ENCODE measurements at regions not wholly inside any gene's neighbourhood (a gene's known extent, or its start where the extent isn't known, plus 50 kb on each side); places are given as distances from the start of the nearest gene placed in this dataset.
"Not testable (repeated sequence)": the region's sequence is repeated elsewhere in the genome, so short reads cannot be mapped to it uniquely, and the experiment has no call there.

DNA sequence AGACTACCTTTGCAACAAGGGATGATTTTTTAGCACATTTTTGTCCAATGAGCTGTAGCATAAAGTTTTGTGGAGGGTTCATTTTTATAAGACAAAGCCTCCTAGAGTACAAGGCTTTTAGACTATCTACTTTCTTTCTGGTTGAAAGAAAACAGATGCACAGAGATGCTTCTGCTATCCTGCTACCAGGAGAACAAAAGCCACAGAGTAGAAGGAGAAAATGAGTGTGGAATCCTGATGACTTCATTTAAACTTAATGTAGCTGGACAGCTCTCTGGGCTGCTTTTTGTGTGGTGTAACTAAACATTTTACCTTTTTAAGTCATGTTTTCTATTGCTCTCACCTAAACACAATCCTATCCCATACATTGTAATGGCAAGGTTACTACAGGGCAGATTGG lies 1009.4 kb downstream of the TLE1 start:
- no peak for DNase-seq

DNA sequence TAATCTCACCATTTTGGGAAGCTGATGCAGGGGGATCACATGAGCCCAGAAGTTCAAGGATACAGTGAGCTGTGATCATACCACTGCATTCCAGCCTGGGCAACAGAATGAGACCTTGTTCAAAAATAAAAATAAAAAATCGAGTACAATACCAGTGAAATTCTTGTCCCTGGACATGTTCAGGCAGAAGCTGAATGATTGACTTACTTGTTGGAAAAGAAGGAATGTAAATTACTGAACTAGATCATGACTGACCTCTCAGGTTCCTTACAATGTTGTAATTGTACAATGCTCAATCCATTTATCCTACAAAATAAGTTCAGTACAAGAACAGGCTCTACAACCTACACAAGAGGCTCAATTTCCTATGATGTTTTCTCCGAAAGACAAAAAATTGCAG lies 1010.4 kb downstream of the TLE1 start:
- no peak for DNase-seq

DNA sequence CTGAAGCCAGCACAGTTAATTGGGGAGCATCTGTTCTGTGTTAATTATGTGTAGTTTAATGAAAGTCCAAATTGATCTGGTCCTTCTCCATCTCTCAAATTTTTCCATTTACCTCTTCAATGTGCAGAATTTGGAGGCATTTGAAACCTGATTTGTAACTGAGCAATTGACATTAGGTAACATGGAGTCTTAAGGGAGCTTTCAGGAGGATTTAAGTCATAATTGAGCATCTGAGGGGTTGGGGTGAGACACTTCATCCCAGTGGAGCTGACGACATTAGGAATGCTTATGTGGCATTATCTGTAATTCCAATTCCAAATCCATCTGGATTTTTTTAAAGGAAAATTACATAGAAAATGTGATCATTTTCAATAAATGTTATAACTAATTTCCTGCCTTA lies 1015.9 kb downstream of the TLE1 start:
- DNase-seq = no peak

DNA sequence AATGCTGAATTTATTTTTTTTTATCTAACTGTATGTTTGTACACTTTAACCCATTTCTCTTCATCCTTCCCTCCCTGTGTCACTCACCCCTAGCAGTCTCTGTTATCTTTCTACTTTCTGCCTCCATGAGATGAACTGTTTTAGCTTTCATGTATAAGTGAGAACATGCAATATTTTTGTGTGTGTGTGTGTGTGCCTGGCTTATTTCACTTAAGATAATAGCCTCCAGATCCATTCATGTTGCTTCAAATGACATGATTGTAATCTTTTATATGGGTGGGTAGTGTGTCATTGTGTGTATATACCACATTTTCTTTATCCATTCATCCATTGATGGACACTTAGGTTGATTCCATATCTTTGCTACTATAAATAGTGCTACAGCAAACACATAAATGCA lies 1023.9 kb downstream of the TLE1 start:
- no peak for DNase-seq

DNA sequence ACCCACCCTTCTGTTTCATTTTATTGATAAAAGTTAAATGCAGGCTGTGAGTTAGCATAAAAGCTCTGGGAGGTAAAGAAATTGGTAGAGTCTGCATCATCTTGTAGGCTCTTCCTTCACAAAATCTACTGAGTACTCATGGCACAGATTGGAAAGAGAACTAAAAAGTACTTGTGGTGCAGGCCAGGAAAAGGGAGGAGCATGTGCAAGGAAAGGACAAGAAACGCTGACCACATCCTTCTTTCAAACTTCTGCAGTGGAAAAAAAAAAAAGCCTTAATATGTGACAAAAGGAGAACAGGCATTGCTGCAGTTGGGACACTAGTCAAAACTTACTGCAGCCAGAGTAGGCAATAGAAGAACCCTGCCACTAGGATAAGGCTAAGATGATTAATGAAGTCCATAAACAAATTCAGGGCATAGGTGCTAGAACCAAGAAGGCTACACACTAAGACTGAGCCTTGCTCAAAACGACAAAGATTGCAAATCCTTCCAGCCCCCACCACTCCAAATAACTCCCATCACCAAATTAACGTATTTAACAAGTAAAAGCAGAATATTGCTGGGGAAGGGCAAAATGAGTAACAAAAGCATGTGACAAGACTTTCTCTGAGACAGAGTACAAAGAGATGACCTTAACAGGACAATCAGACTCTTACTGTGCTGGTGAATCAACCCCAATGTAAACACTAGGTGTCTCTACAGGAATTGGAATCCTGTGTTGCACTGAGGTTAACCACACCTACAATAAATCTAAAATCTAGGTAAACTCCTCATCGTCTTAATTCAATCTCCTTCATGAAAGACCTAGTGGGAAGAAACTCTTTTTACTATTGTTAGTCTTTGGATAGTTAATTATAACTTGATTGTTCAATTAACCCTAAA lies 1024.8 kb downstream of the TLE1 start:
- no peak for DNase-seq

DNA sequence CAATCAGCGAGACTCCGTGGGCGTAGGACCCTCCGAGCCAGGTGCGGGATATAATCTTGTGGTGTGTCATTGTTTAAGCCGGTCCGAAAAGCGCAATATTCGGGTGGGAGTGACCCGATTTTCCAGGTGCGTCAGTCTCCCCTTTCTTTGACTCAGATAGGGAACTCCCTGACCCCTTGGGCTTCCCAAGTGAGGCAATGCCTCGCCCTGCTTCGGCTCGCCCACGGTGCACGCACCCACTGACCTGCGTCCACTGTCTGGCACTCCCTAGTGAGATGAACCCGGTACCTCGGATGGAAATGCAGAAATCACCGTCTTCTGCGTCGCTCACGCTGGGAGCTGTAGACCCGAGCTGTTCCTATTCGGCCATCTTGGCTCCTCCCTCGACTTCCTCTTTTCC lies 1029.6 kb downstream of the TLE1 start:
- not testable (repeated sequence) for DNase-seq

DNA sequence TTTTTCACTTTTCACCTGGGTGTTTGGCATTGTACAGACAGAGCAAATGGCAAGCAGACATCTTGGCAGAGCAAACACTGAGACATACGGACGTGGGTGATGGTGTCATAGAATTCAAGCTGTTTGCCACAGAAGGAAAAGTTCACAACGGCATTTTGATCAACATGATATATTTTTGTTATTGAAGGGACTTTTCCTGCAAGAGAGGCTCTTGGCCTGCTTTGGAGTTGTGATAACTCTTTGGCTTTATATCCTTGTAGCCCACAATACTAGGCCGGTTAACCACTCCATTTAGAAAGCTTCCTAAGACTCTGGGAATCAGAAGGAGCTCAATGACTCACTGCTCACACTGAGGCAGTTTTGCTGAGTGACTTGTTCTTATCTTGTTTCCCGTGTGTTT lies 1038.3 kb downstream of the TLE1 start:
- DNase-seq = no peak

DNA sequence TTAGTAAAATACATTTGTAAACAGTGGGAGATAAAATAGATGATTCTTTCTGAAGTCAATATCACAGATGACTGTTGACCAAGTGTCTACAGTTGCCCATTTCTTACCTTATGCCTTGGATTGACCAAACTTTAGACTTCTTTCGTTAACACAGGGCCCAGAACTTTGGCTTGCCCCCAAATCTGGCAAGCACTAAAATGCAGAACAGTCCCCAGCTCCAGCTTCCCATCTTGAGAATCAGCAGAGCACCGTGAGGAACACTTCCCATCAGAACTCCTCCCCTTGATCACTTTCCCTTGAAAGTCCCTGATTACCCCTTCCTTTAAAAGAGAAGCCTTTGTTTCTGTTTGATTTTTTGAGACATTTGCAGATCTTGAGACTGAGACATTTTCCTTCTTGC lies 1039.9 kb downstream of the TLE1 start:
- no peak for DNase-seq

DNA sequence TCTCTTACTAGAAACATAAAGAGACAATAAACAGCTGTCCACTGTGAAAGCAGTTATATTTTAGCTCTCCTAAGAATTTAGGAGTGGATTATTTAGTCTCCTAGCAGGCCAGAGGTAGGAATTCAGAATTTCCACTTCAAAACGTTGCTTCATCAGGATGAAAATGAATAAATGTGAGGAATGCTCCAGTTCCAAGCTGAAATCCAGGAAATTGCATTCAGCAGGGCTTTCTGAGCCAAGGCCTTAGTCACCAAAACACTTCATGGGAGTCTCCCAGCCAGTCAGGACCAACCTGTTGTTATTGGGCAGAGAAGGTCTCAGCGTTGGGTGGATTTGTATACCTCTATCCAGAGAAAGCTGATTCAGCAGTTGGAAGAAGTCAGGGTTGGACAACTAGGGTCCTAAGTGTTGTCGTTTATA lies 1040.3 kb downstream of the TLE1 start:
- DNase-seq = no peak

DNA sequence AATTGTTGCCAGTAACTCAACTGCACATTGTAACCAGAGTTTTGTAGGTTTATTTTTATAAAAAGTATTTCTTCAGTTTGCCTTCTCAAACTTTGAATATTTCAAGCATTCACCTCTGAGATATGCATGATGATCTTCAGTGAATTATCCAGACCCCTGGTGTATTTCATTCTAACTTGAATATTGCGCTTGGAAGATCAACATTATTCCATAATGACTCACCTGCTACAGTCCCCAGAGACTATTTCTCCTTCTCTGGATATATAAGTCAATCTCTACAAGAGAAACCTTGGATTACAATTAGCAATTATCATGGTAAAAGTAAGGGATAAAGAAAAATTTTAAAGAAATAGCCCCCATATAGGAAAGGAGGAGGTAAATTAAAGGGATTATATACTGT lies 1041.0 kb downstream of the TLE1 start:
- no peak for DNase-seq

DNA sequence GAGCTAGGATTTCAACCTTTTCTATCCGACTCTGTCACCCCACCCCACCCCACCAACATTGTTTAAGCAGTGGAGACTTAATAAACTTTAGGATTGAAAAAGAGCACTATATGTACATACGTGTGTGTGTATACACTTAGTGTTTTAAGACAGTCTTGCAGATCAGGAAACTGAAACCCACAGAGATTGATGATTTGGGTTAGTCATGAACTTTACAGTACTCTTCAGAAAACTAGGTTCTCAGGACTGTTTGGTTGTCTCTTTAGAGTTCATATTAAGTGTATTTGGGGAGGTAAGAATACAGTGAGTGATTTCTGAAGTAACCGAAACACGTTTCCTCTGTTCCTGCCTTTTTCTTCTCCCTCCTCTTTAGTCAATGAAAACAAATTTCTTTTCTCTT lies 1043.1 kb downstream of the TLE1 start:
- no peak for DNase-seq

DNA sequence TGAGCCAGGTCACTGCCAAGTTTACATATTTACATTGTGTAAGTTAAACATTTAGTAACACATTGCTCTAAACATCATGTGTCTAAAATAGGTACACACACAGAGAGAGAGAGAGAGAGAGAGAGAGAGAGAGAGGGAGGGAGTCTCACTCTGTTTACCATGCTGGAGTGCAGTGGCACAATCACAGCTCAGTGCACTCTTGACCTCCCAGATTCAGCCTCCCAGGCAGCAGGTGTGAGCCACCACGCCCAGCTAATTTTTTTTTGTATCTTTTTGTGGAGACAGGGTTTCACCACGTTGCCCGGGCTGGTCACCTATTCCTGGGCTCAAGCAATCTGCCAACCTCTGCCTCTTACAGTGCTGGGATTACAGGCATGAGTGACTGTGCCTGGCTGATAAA lies 1045.3 kb downstream of the TLE1 start:
- no peak for DNase-seq

DNA sequence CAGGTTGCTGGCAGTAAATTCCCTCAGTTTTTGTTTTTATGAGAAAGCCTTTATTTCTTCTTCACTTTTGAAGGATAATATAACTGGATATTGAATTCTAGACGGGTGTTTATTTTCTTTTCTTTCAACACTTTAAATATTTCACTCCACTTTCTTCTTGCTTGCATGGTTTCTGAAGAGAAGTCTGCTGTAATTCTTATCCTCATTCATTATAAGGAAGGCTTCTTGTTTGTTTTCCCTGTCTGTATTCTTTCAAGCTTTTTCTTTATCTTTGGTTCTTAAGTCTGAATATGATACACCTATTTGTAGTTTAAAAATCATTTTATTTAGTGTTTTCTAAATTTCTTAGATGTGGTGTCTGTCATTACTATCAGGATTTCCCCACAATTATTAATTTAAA lies 1054.3 kb downstream of the TLE1 start:
- DNase-seq = no peak

DNA sequence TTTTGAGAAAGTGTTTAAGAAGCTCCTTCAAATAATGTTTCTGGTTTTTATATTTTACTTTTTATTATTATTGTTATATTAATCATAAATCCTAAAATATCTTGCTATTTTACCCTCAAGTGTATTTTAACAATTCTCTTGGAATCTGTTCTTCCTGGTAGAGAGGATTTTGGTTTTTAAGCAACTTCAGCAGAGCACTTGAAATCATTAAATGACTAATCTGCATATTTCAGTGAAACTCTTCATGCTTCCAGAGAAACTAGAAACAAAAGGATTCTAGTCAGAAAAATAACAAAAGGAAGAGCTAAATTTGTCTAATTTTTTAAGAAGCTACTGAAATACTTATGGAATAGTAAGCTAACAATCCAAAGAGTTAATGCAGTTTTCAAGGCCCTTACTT lies 1057.3 kb downstream of the TLE1 start:
- no peak for DNase-seq

DNA sequence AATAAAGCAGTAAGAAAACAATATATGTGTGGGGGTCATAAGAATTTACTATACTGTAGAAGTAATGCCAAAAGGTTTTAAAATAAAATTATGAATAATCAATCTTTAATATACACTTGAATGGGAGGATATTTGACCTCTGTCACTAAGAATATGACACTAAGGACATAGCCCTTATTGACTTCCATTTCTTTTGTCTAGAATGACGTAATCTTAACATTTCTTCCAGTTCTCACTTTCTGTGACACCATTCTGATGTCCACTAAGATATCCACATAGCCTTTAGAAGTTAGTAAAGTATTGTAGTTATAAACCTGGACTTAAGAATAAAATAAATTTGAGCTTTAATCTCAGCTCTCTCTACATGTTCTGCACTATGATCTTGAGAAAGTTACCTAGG lies 1050.7 kb downstream of the TLE4 start:
- no peak for DNase-seq

DNA sequence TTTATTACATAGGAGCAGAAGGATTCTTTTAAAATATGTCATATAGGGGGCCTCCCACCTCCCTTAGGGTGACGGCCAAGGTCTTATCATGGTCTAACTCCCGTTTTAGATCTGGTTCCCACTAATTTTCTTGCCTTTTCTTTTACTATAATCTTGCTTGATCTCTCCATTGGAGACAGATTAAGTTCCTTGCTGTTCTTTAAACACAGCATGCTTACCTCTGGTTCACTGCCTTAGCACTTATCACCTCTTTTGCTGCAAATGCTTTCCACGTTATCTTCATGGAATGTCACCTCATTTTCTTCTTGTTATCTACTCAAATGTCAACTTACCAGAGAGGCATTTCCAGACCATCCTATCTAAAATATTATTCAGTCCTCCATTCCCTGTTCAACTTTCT lies 1047.6 kb downstream of the TLE4 start:
- no peak for DNase-seq

DNA sequence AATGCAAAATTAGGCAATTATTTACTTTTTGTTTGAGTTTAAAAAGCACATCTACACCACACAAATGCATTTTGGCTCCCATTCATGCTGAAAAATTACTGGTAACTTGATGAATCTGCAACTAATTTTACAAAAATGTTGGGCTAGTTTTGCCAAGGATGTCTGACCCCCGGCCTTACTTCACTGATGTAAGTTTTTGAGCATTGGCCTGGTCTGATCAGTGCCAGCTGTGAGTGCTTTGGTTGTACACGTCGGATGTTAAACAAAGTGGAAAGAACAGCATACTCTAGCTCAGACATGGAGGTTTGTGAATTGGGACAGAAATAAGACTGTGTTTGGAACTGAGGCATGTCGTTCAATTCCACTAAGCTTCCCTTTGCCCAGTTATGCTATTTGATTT lies 1044.2 kb downstream of the TLE4 start:
- DNase-seq = no peak

DNA sequence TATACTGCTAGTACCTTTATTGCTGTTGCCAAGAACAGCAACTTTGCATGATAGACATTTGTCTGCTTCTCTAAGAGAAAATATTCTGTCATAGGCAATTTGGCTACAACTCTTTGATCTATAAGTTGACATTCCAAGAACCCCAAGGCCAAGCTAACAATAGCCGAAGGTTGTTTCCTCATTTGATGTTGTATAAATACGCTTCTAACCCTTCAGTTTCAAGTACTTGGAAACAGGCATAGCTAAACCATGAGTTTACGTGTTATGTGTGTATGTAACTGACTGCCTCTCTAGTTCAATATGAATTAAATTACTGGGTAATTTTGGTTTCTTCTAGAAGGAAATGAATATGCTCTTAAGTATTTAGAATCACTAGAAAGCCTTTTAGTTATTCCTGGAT lies 1034.0 kb downstream of the TLE4 start:
- no peak for DNase-seq

DNA sequence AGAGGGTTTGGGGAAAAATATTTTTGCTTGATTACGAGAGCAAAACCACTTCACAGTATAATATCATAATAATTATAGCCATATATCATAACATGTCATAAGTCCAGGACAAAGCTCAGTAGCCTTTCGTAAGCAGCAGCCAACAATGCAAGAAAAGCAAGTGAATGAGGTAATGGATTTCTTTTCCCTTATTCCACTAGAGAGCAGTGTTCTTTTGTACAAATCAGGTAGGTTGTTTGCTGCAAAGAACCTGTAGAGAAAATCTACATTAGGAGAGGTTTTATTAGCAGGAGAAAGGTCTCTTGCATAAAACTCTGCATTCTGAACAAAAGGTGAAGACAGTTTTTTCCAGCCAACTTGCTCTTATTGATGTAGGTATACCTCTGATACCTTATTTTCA lies 1033.4 kb downstream of the TLE4 start:
- no peak for DNase-seq

DNA sequence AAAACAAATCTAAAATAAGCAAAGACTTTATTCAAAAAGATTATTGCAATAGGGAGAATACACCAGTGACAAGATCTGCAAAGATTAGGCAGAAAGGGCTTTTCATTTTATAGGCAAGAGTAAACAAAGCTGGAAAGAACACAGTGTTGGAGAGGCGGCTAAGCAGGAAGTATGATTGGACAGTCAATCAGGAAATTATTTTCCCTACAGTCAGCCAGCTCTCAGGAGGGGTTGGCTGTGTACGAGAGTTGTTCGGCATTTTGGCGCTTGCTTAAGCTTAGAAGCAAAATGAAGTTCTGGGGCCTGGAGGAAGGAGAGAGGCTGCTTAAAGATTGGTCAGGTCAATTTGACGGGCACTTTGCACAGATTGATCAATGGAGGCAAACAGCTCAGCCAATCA lies 1030.5 kb downstream of the TLE4 start:
- DNase-seq = no peak

DNA sequence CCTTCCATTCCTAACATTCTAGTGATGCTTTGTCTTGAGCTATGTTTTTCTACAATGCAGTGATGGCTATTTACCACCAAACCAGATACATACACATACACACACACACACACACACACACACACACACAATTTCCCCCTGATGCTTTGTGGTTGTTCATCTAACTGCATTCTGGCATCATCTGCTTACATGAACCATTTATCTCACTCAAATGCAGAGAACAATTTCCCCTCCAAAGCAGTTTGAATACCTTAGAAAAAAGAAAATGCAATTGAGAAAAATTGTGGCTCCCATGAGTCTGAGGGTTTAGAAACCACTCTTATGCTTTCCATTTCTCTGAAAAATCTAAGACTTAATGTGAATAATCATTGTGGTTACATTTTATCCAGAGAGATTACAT lies 1024.8 kb downstream of the TLE4 start:
- no peak for DNase-seq

DNA sequence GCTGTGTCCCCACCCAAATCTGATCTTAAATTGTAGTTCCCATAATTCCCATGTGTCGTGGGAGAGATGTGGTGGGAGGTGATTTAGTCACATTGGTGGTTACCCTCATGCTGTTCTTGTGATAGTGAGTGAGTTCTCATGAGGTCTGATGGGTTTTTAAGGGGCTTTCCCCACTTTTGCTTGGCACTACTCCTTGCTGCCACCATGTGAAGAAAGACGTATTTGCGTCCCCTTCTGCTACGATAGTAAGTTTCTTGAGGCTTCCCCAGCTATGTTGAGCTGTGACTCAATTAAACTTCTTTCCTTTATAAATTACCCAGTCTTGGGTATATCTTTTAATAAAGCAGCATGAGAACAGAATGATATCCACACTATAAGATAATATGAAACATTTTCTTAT lies 1023.4 kb downstream of the TLE4 start:
- no peak for DNase-seq

DNA sequence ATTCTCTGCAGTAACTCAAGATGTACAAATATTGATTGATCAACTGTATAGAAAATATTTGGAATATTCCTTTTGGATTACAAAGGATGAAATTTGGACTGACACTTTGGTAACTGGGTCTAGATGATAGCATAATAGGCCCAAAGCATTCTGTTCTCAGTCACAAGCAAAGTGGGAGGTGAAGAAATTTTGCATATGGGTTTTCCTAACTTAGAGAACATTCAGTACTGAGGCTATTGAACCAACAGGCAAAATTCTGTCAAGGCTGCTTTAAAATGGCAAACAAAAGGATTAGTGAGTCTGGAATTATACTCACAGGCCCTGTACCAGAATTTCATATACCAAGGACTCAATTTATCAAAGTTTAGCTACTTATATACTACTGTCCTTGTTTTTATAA lies 1020.6 kb downstream of the TLE4 start:
- DNase-seq = no peak

DNA sequence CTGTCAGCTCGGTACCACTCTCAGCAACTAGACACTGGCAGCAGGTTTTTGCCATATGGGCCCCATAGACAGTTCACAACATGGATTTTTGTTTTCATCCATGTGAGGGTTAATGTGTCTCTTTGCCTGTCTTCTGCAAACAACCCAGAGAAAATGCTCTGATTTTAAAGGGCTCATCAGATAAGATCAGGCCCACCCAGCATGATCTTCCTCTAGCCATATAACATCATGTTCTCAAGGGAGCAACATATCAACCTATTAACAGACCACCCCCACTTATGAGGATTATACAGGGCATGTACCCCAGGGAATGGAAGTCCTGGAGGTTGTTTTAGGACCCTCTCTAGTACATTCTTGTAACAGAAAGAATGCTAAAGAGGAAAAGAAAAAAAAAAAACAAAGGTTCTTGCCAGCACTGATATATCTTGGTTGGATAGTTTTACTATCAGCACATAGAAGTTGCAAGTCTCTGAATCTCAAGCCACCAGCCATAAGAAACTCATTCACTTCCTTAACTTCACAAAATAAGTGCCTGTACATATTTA lies 1015.1 kb downstream of the TLE4 start:
- no peak for DNase-seq

DNA sequence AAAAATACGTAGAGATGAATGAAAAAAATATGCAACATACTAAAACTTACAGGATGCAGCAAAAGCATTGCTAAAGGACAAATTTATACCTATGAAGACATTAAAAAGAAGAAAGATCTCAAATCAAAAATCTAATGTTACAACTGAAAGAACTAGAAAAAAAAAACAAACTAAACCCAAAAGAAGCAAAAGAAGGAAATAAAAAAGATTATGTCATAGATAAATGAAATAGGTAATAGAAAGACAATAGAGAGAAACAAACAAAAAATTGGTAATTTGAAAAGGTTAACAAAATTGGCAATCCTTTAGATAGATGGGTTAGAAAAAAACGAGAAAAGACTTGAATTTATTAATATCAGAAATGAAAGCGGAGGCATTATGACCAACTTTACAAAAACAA lies 1000.2 kb downstream of the TLE4 start:
- DNase-seq = no peak
